Stimulated activated CD8-positive, alpha-beta memory T cell treated with anti-CD3 and anti-CD28 coated beads, Interleukin-7, amount 100 ng/mL, for 1 hour (primary cell): ENCODE measurements at regions not wholly inside any gene's neighbourhood (a gene's known extent, or its start where the extent isn't known, plus 50 kb on each side); places are given as distances from the start of the nearest gene placed in this dataset.

ENCODE experiments used
- DNase-seq, 2 donors: peaks; one replicate each; pipeline ENCODE4 v3.0.0-alpha.2; 2020; ENCODE audit warnings: low read depth in 2 of 2

DNA sequence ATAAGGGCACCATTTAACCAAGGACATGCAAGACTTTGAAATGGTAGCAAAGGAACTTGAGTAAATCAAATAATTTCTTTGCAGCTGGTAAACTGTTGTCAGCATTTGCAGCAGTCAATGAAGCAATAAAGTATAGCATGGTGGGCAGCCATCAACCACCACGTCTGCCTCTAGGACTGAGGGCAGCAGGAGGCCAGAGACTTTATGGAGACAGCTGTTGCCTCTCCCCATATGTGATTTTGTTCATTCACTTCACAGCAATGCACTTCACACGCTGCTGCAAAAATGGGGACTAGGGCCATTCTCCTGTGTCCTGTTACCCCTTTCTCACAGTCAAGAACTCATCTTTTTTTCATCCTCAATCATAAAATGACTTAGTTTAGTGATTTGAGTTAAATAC is 51.3 kb upstream of the PCDH9 start:
- no peak for DNase-seq
